H9 (cell line): ENCODE measurements at regions not wholly inside any gene's neighbourhood (a gene's known extent, or its start where the extent isn't known, plus 50 kb on each side); places are given as distances from the start of the nearest gene placed in this dataset.

Experiments used
- DNase-seq: peaks from one replicate; pipeline ENCODE4 v3.0.0-alpha.2; 2017
- H2AFZ ChIP-seq: one replicate; pipeline ENCODE4 v1.6.1; 2013; ENCODE audit warnings: mild to moderate bottlenecking, low read length, control low read depth, moderate library complexity
- H2AK5ac ChIP-seq: 2 replicates; pipeline ENCODE4 v1.6.1; 2013; ENCODE audit warnings: low read length, control low read depth, mixed read lengths; ENCODE audit not compliant: insufficient read length
- H2BK120ac ChIP-seq: one replicate; pipeline ENCODE4 v1.6.1; 2013; ENCODE audit warnings: low read depth, mild to moderate bottlenecking, low read length, control low read depth, inconsistent platforms; ENCODE audit not compliant: poor library complexity, severe bottlenecking
- H2BK12ac ChIP-seq: 2 replicates; pipeline ENCODE4 v1.6.1; 2013; ENCODE audit warnings: low read length, control low read depth, mixed read lengths, low read depth; ENCODE audit not compliant: insufficient read length
- H2BK15ac ChIP-seq: 2 replicates; pipeline ENCODE4 v1.6.1; 2013; ENCODE audit warnings: low read depth, low read length, control low read depth
- H2BK20ac ChIP-seq: one replicate; pipeline ENCODE4 v1.6.1; 2013; ENCODE audit warnings: low read depth, mild to moderate bottlenecking, low read length, control low read depth, inconsistent platforms; ENCODE audit not compliant: poor library complexity, severe bottlenecking
- H2BK5ac ChIP-seq: 2 replicates; pipeline ENCODE4 v1.6.1; 2013; ENCODE audit warnings: low read length, control low read depth, mixed read lengths; ENCODE audit not compliant: insufficient read length
- H3K14ac ChIP-seq: 2 replicates; pipeline ENCODE4 v1.6.1; 2013; ENCODE audit warnings: low read length, control low read depth; ENCODE audit not compliant: insufficient read depth
- H3K18ac ChIP-seq: 2 replicates; pipeline ENCODE4 v1.6.1; 2013; ENCODE audit warnings: low read depth, mild to moderate bottlenecking, mixed read lengths, low read length, control low read depth; ENCODE audit not compliant: insufficient read length
- H3K23ac ChIP-seq: 2 replicates; pipeline ENCODE4 v1.6.1; 2013; ENCODE audit warnings: low read length, control low read depth, mixed read lengths, low read depth; ENCODE audit not compliant: insufficient read length
- H3K23me2 ChIP-seq: 2 replicates; pipeline ENCODE4 v1.6.1; 2013; ENCODE audit warnings: low read depth, mild to moderate bottlenecking, mixed read lengths, low read length, control low read depth; ENCODE audit not compliant: insufficient read length, poor library complexity, severe bottlenecking
- H3K27ac ChIP-seq: 2 replicates; pipeline ENCODE4 v1.5.1; 2013; ENCODE audit warnings: low read length, control low read depth, mixed read lengths, low read depth; ENCODE audit not compliant: insufficient read length
- H3K27me3 ChIP-seq: 2 replicates; pipeline ENCODE4 v1.6.1; 2013; ENCODE audit warnings: low read length, control low read depth, inconsistent platforms; ENCODE audit not compliant: insufficient read depth
- H3K4ac ChIP-seq: 2 replicates; pipeline ENCODE4 v1.6.1; 2013; ENCODE audit warnings: low read depth, mild to moderate bottlenecking, control low read depth, inconsistent platforms, low read length, moderate library complexity
- H3K4me1 ChIP-seq: 2 replicates; pipeline ENCODE4 v1.6.1; 2013; ENCODE audit warnings: low read length, control low read depth, inconsistent platforms; ENCODE audit not compliant: insufficient read depth
- H3K4me2 ChIP-seq: 2 replicates; pipeline ENCODE4 v1.6.1; 2013; ENCODE audit warnings: low read length, control low read depth, mixed read lengths; ENCODE audit not compliant: insufficient read length, insufficient read depth
- H3K56ac ChIP-seq: 2 replicates; pipeline ENCODE4 v1.6.1; 2013; ENCODE audit warnings: low read depth, mild to moderate bottlenecking, mixed read lengths, low read length, control low read depth; ENCODE audit not compliant: insufficient read length
- H3K79me1 ChIP-seq: 2 replicates; pipeline ENCODE4 v1.6.1; 2013; ENCODE audit warnings: low read depth, mild to moderate bottlenecking, moderate library complexity, low read length, control low read depth, inconsistent platforms; ENCODE audit not compliant: insufficient read depth, poor library complexity, severe bottlenecking
- H3K79me2 ChIP-seq: 2 replicates; pipeline ENCODE4 v1.6.1; 2013; ENCODE audit warnings: low read length, control low read depth, inconsistent platforms; ENCODE audit not compliant: insufficient read depth
- H3K9ac ChIP-seq: 2 replicates; pipeline ENCODE4 v1.6.1; 2013; ENCODE audit warnings: low read length, control low read depth, mixed read lengths; ENCODE audit not compliant: insufficient read length; ENCODE audit errors: extremely low read depth
- H3K9me3 ChIP-seq: one replicate; pipeline ENCODE4 v1.6.1; 2013; ENCODE audit warnings: low read depth, low read length, inconsistent platforms; ENCODE audit not compliant: control insufficient read depth
- H3T11ph ChIP-seq: one replicate; pipeline ENCODE4 v1.6.1; 2013; ENCODE audit warnings: mild to moderate bottlenecking, low read length, control low read depth, inconsistent platforms
- H4K20me1 ChIP-seq: one replicate; pipeline ENCODE4 v1.6.1; 2013; ENCODE audit not compliant: control insufficient read depth, insufficient read length, insufficient read depth
- H4K5ac ChIP-seq: 2 replicates; pipeline ENCODE4 v1.6.1; 2013; ENCODE audit warnings: low read depth, mild to moderate bottlenecking, mixed read lengths, low read length, control low read depth; ENCODE audit not compliant: insufficient read length
- H4K8ac ChIP-seq: replicated peaks from 2 replicates; pipeline ENCODE4 v1.6.1; 2013; ENCODE audit warnings: low read length, control low read depth, mixed read lengths, low read depth; ENCODE audit not compliant: insufficient read length
- H4K91ac ChIP-seq: 2 replicates; pipeline ENCODE4 v1.6.1; 2013; ENCODE audit warnings: low read depth, mild to moderate bottlenecking, moderate library complexity, mixed read lengths, low read length, control low read depth; ENCODE audit not compliant: insufficient read length
- H3K27ac Mint-ChIP-seq, 3 experiments: 2 replicates in 2 of 3; 3 replicates in 1 of 3; pipeline ENCODE4 v1.8.0; 2020 to 2021; ENCODE audit warnings: mixed read lengths in 3 of 3, mild to moderate bottlenecking in 1 of 3, moderate library complexity in 1 of 3
- H3K27me3 Mint-ChIP-seq: 2 replicates; pipeline ENCODE4 v1.8.0; 2021; ENCODE audit warnings: low read depth, mild to moderate bottlenecking, moderate library complexity, mixed read lengths
- H3K36me3 Mint-ChIP-seq, 3 experiments: 2 replicates in 2 of 3; 3 replicates in 1 of 3; pipeline ENCODE4 v1.8.0; 2020 to 2021; ENCODE audit warnings: low read depth in 3 of 3, mixed read lengths in 3 of 3; ENCODE audit not compliant: insufficient read depth in 1 of 3
- H3K4me1 Mint-ChIP-seq, 2 experiments: 2 replicates each; pipeline ENCODE4 v1.8.0; 2020; ENCODE audit warnings: mixed read lengths in 2 of 2
- H3K4me3 Mint-ChIP-seq, 2 experiments: 2 replicates in 1 of 2; 3 replicates in 1 of 2; pipeline ENCODE4 v1.8.0; 2020 to 2021; ENCODE audit warnings: mild to moderate bottlenecking in 2 of 2, mixed read lengths in 2 of 2, moderate library complexity in 1 of 2
- H3K9me3 Mint-ChIP-seq, 2 experiments: 2 replicates in 1 of 2; 3 replicates in 1 of 2; pipeline ENCODE4 v1.8.0; 2020; ENCODE audit warnings: mild to moderate bottlenecking in 2 of 2, mixed read lengths in 2 of 2, moderate library complexity in 1 of 2
- CTCF ChIP-seq: fragments of 200-600 bp; sonication (generic); conservative IDR thresholded peaks from 3 replicates; pipeline ENCODE4 v1.8.0; 2021; ENCODE audit warnings: antibody characterized with exemption, mild to moderate bottlenecking
- WGBS: extraction: QIAGEN DNeasy Blood & Tissue Kit; methylation state at CpG from one replicate; pipeline ENCODE4 v1.1.7; 2013; ENCODE audit warnings: missing lambda C conversion rate, low lambda C conversion rate, mixed read lengths; ENCODE audit not compliant: insufficient read length; ENCODE audit errors: extremely low coverage; 5-methylcytosine and 5-hydroxymethylcytosine counted together

DNA sequence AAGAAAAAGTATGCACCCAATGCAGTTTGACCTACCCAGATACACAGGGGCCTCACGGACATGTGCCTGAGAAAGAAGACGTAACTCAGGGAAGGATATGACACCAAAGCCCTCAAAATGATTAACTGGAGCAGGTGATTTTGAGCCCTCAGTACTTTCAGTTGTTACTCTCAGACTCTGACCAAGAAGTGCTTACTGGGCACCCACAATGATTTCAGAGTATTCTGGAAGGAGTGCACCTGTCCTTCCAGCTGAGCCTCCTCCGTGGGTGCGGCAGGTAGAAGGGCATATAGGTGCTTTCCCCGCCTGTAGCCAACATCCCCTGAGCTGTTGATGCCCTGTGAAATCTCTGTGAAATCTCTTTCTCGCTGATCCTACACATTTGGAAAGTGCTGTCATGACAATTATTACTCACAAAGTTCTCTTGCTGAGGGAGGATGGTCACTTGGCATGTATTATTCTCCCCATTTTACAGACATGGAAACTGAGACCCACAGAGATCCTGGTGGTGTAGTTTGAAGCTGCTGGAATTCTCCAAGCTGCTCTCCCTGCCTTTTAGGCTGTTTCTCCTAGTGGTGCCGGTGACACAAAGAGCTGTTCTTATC lies 154.3 kb upstream of the CCND2 start:
- H3K23me2 ChIP-seq = no peaks in the 10 kb centered on the region
- H3K27ac ChIP-seq = no peak overlapping the region
- no CpG with 5 or more reads among the region's 7 CpGs for WGBS
- H3K4me1 Mint-ChIP-seq = peaks cover 32 to 34% of the 10 kb centered on the region in 2 experiments
- H2BK5ac ChIP-seq = no peak overlapping the region
- no peak for DNase-seq
- H3K79me1 ChIP-seq = no peaks in the 10 kb centered on the region
- no peaks in the 10 kb centered on the region for H3K27me3 ChIP-seq
- H3K9me3 ChIP-seq = no peaks in the 10 kb centered on the region
- H3K23ac ChIP-seq = no peak overlapping the region
- no peak for TF ChIP-seq CTCF
- no peak overlapping the region for H2AK5ac ChIP-seq
- H3K4me1 ChIP-seq = peaks cover 10% of the 10 kb centered on the region; the same call in 1 of the 2 replicates
- H3K79me2 ChIP-seq = no peaks in the 10 kb centered on the region
- no peak overlapping the region for H2BK20ac ChIP-seq
- H3K18ac ChIP-seq = no peak overlapping the region
- H3K36me3 Mint-ChIP-seq = no peaks in the 10 kb centered on the region
- H3K9ac ChIP-seq = no peak overlapping the region
- H3T11ph ChIP-seq = no peak overlapping the region
- no peak overlapping the region for H3K4me2 ChIP-seq
- peaks cover 20% of the 10 kb centered on the region for H3K27me3 Mint-ChIP-seq
- no peak overlapping the region for H2BK12ac ChIP-seq
- H3K4me3 Mint-ChIP-seq = no peak overlapping the region
- no peak overlapping the region for H3K14ac ChIP-seq
- no peaks in the 10 kb centered on the region for H4K20me1 ChIP-seq
- H4K5ac ChIP-seq = no peak overlapping the region
- H2BK15ac ChIP-seq = no peak overlapping the region
- no peak overlapping the region for H3K27ac Mint-ChIP-seq
- H3K9me3 Mint-ChIP-seq = no peaks in the 10 kb centered on the region
- no peak overlapping the region for H2BK120ac ChIP-seq
- no peak overlapping the region for H4K8ac ChIP-seq
- no peak overlapping the region for H3K4ac ChIP-seq
- H4K91ac ChIP-seq = no peak overlapping the region
- H3K56ac ChIP-seq = no peak overlapping the region
- H2AFZ ChIP-seq = no peak overlapping the region
